HCT116 (cell line): ENCODE measurements at regions not wholly inside any gene's neighbourhood (a gene's known extent, or its start where the extent isn't known, plus 50 kb on each side); places are given as distances from the start of the nearest gene placed in this dataset.

Experiments used
- ATAC-seq: fragments of 200-7000 bp; cut with Tn5 transposase; 2 replicates; pipeline ENCODE4 v1.9.1; 2020; ENCODE audit warnings: mild to moderate bottlenecking, moderate library complexity
- BruUV-seq: library from RNA; stranded (reverse); fragments of 400-500 nt; replicated peaks from 2 replicates; lab custom pipeline; 2021; lab: Mats Ljungman, UMichigan
- CTCF ChIA-PET: fragments of 300-600 bp; sonication (Branson Sonifier 250); formaldehyde crosslinking; loops from one replicate; lab custom pipeline; 2021; ENCODE audit warnings: antibody characterized with exemption; lab: Charles Lee
- POLR2A ChIA-PET: fragments of 300-600, 350-600 bp; sonication (Branson Sonifier 250); formaldehyde crosslinking; loops from one replicate; lab custom pipeline; 2021; ENCODE audit warnings: antibody characterized with exemption; lab: Charles Lee
- RAD21 ChIA-PET, 2 experiments: fragments of 300-600 bp; sonication (Branson Sonifier 250); formaldehyde crosslinking; loops; one replicate each; lab custom pipeline; 2023; ENCODE audit warnings: low total read pairs in 2 of 2; ENCODE audit not compliant: uncharacterized antibody in 2 of 2, unreplicated experiment in 2 of 2, low non-redundant PET in 1 of 2; lab: Charles Lee
- DNase-seq: peaks from one replicate; pipeline ENCODE4 v3.0.0-alpha.2; 2010; ENCODE audit warnings: low read depth, low spot score
- H2AFZ ChIP-seq: fragments of 200-600 bp; shearing (Covaris generic), sonication (generic); 2 replicates; pipeline ENCODE4 v1.6.1; 2017; ENCODE audit warnings: low read depth, mixed run types, mixed read lengths, antibody characterized with exemption, low read length; ENCODE audit not compliant: poor library complexity, severe bottlenecking
- H3K27ac ChIP-seq: 2 replicates; pipeline ENCODE4 v1.5.1; 2012; ENCODE audit warnings: low read depth, low read length
- H3K27me3 ChIP-seq: fragments of 200-600 bp; sonication (generic); 2 replicates; pipeline ENCODE4 v1.6.1; 2016; ENCODE audit warnings: mixed run types, low read length, mixed read lengths; ENCODE audit not compliant: insufficient read depth
- H3K36me3 ChIP-seq, 2 experiments: fragments of 200-500 bp in 1 of 2; fragments of 200-600 bp in 1 of 2; sonication (Bioruptor generic) in 1 of 2; sonication (generic) in 1 of 2; 2 replicates each; pipeline versions ENCODE4 v1.5.1 to v1.6.1; 2014 to 2016; ENCODE audit warnings: low read length in 2 of 2, inconsistent platforms in 1 of 2, mixed read lengths in 1 of 2, mixed run types in 1 of 2; ENCODE audit not compliant: insufficient read depth in 2 of 2, control insufficient read depth in 1 of 2
- H3K4me1 ChIP-seq, 2 experiments: fragments of 200-600 bp in 1 of 2; sonication (generic) in 1 of 2; 2 replicates each; pipeline versions ENCODE4 v1.5.1 to v1.6.1; 2012 to 2017; ENCODE audit warnings: low read length in 2 of 2, inconsistent platforms in 1 of 2, mild to moderate bottlenecking in 1 of 2, mixed read lengths in 1 of 2, mixed run types in 1 of 2, moderate library complexity in 1 of 2; ENCODE audit not compliant: insufficient read depth in 2 of 2, control insufficient read depth in 1 of 2
- H3K4me2 ChIP-seq: fragments of 200-600 bp; sonication (generic); 2 replicates; pipeline ENCODE4 v1.6.1; 2017; ENCODE audit warnings: mixed run types, low read length, mixed read lengths
- H3K4me3 ChIP-seq, 2 experiments: fragments of 200-600 bp in 1 of 2; sonication (generic) in 1 of 2; replicated peaks in 1 of 2; 2 replicates each; pipeline ENCODE4 v1.5.1; 2011 to 2016; ENCODE audit warnings: low read length in 2 of 2, control low read depth in 1 of 2, low read depth in 1 of 2, mild to moderate bottlenecking in 1 of 2, mixed read lengths in 1 of 2, mixed run types in 1 of 2
- H3K79me2 ChIP-seq: fragments of 200-600 bp; sonication (generic); 2 replicates; pipeline ENCODE4 v1.6.1; 2017; ENCODE audit warnings: mild to moderate bottlenecking, mixed run types, low read length, moderate library complexity, mixed read lengths; ENCODE audit not compliant: insufficient read depth
- H3K9ac ChIP-seq: fragments of 200-600 bp; sonication (generic); 2 replicates; pipeline ENCODE4 v1.6.1; 2016; ENCODE audit warnings: low read length, mixed read lengths
- H3K9me2 ChIP-seq: fragments of 200-600 bp; sonication (generic), shearing (Covaris generic); 2 replicates; pipeline ENCODE4 v1.6.1; 2017; ENCODE audit warnings: mixed run types, mild to moderate bottlenecking, moderate library complexity; ENCODE audit not compliant: insufficient read depth
- H3K9me3 ChIP-seq, 2 experiments: fragments of 200-500 bp in 1 of 2; fragments of 200-600 bp in 1 of 2; sonication (Bioruptor generic) in 1 of 2; sonication (generic) in 1 of 2; 2 replicates each; pipeline ENCODE4 v1.6.1; 2014 to 2017; ENCODE audit warnings: low read length in 2 of 2, mixed read lengths in 2 of 2, inconsistent platforms in 1 of 2, low read depth in 1 of 2, mild to moderate bottlenecking in 1 of 2, mixed run types in 1 of 2, moderate library complexity in 1 of 2; ENCODE audit not compliant: control insufficient read depth in 1 of 2, insufficient read depth in 1 of 2
- H4K20me1 ChIP-seq: fragments of 200-600 bp; sonication (generic), shearing (Covaris generic); 2 replicates; pipeline ENCODE4 v1.6.1; 2017; ENCODE audit warnings: mixed run types, mild to moderate bottlenecking, moderate library complexity; ENCODE audit not compliant: insufficient read depth
- ATF3 ChIP-seq: IDR thresholded peaks from 2 replicates; pipeline ENCODE4 v1.6.1; 2012
- CBX3 ChIP-seq: IDR thresholded peaks from 2 replicates; pipeline ENCODE4 v1.6.1; 2012; ENCODE audit warnings: low read depth
- CEBPB ChIP-seq: IDR thresholded peaks from 2 replicates; pipeline ENCODE4 v1.6.1; 2012; ENCODE audit warnings: low read depth
- CTCF ChIP-seq, 3 experiments: fragments of 200-600 bp in 1 of 3; sonication (generic) in 1 of 3; IDR thresholded peaks in 2 of 3; conservative IDR thresholded peaks in 1 of 3; 2 replicates each; pipeline ENCODE4 v1.5.1; 2012 to 2017; ENCODE audit warnings: low read depth in 2 of 3, low read length in 2 of 3, antibody characterized with exemption in 1 of 3, borderline replicate concordance in 1 of 3, control low read depth in 1 of 3, mild to moderate bottlenecking in 1 of 3, mixed read lengths in 1 of 3, mixed run types in 1 of 3, moderate library complexity in 1 of 3; ENCODE audit not compliant: insufficient read depth in 1 of 3
- EGR1 ChIP-seq: IDR thresholded peaks from 2 replicates; pipeline ENCODE4 v1.6.1; 2012; ENCODE audit warnings: low read depth
- ELF1 ChIP-seq: IDR thresholded peaks from 2 replicates; pipeline ENCODE4 v1.6.1; 2012; ENCODE audit warnings: low read depth, borderline replicate concordance
- EZH2phosphoT487 ChIP-seq: fragments of 200-600 bp; IDR thresholded peaks from 2 replicates; pipeline ENCODE4 v1.6.1; 2018; ENCODE audit warnings: antibody characterized with exemption, borderline replicate concordance
- POLR2AphosphoS5 ChIP-seq: IDR thresholded peaks from 2 replicates; pipeline ENCODE4 v1.6.1; 2011; ENCODE audit warnings: mild to moderate bottlenecking, low read depth, low read length, moderate library complexity
- SIN3A ChIP-seq: IDR thresholded peaks from 2 replicates; pipeline ENCODE4 v1.6.1; 2012; ENCODE audit warnings: low read depth
- SP1 ChIP-seq: IDR thresholded peaks from 2 replicates; pipeline ENCODE4 v1.6.1; 2012; ENCODE audit warnings: low read depth
- SRF ChIP-seq: IDR thresholded peaks from 2 replicates; pipeline ENCODE4 v1.6.1; 2012; ENCODE audit warnings: low read depth
- YY1 ChIP-seq: IDR thresholded peaks from 2 replicates; pipeline ENCODE4 v1.6.1; 2011; ENCODE audit warnings: low read length, low read depth, moderate library complexity, mild to moderate bottlenecking; ENCODE audit not compliant: insufficient replicate concordance; ENCODE audit errors: extremely low read depth
- ZBTB33 ChIP-seq: IDR thresholded peaks from 2 replicates; pipeline ENCODE4 v1.6.1; 2011; ENCODE audit warnings: mild to moderate bottlenecking, low read length, moderate library complexity; ENCODE audit not compliant: insufficient replicate concordance; ENCODE audit errors: extremely low read depth
- intact Hi-C: fragments of 100-400 bp; cut with micrococcal nuclease; formaldehyde crosslinking; loops from 2 replicates; pipeline ENCODE4 v1.10.0; 2022

- no peak for TF ChIP-seq ATF3
These were observed 288.3 kb upstream of the C2CD4B start (continued) for GRCh38 chr15:62453375-62453774.

GRCh38 chr15:62453981-62454380 is 288.9 kb upstream of the C2CD4B start:
- ATAC-seq = no peak
- H3K4me3 ChIP-seq = no peak overlapping the region
- H3K9ac ChIP-seq = no peak overlapping the region
- peaks cover 0 to 4% of the 10 kb centered on the region in 2 experiments; a peak in 1 of 4 replicates for H3K4me1 ChIP-seq
- ChIA-PET POLR2A (no interaction called here), CTCF (no interaction called here), RAD21 (no interaction called here)
- H3K27me3 ChIP-seq = no peaks in the 10 kb centered on the region
- no peak overlapping the region for H3K4me2 ChIP-seq
- no peak for DNase-seq
- H3K36me3 ChIP-seq = no peaks in the 10 kb centered on the region
- intact Hi-C loops = no loop called here
- H4K20me1 ChIP-seq = no peaks in the 10 kb centered on the region
- TF ChIP-seq POLR2AphosphoS5 (no peak), SRF (no peak), SIN3A (no peak), EGR1 (no peak), YY1 (no peak), EZH2phosphoT487 (no peak), ZBTB33 (no peak), ELF1 (no peak), CBX3 (no peak), CEBPB (no peak), ATF3 (no peak), SP1 (no peak), CTCF (IDR thresholded peaks at IDR 0.05 in 2 of 3, conservative IDR thresholded peaks at IDR 0.05 in 1 of 3; ENCODE audit: borderline replicate concordance in 1 of 3, insufficient read depth in 1 of 3, low read depth in 2 of 3, low read length in 2 of 3) (no peak)
- no peaks in the 10 kb centered on the region for H3K9me2 ChIP-seq
- H3K27ac ChIP-seq = no peak overlapping the region
- no peaks in the 10 kb centered on the region for H3K79me2 ChIP-seq
- H3K9me3 ChIP-seq = no peaks in the 10 kb centered on the region
- no peak overlapping the region for H2AFZ ChIP-seq
- BruUV-seq = no TSS peak
